ENCODE measurements at regions not wholly inside any gene's neighbourhood (a gene's known extent, or its start where the extent isn't known, plus 50 kb on each side); places are given as distances from the start of the nearest gene placed in this dataset.

GRCh38 chr5:2251298-2251697 lies 368.6 kb upstream of the IRX4 start (continued):
- no peak for TF ChIP-seq ZNF462 (CRISPR knock-in tag; IDR thresholded peaks at IDR 0.05)
- no peak for TF ChIP-seq ZNF114 (CRISPR knock-in tag; IDR thresholded peaks at IDR 0.05)

GRCh38 chr5:2250365-2250950 lies 367.7 kb upstream of the IRX4 start:
- Histone ChIP-seq H3K36me3 (ENCODE audit: insufficient read depth) (no peaks in the 10 kb centered on the region), H4K20me1 (replicated peaks; ENCODE audit: insufficient read depth) (no peaks in the 10 kb centered on the region), H3K4me3 (no peak overlapping the region), H3K79me2 (replicated peaks; ENCODE audit: insufficient read depth) (no peaks in the 10 kb centered on the region), H3K27ac (ENCODE audit: low read depth) (no peak overlapping the region), H3K27me3 (ENCODE audit: insufficient read depth) (no peaks in the 10 kb centered on the region), H2AFZ (no peak overlapping the region), H3K9me2 (ENCODE audit: insufficient read depth) (no peaks in the 10 kb centered on the region), H3K4me1 (ENCODE audit: insufficient read depth) (no peaks in the 10 kb centered on the region), H3K4me2 (no peak overlapping the region), H3F3A (replicated peaks; ENCODE audit: low read depth) (no peaks in the 10 kb centered on the region)
- no peak for TF ChIP-seq JUNB (IDR thresholded peaks at IDR 0.05; ENCODE audit: unreplicated experiment)
- H3K27ac Mint-ChIP-seq = no peak overlapping the region
- ATAC-seq (no peak), DNase-seq (ENCODE audit: low spot score) (no peak)
- peaks cover 7% of the 10 kb centered on the region for H3K4me1 Mint-ChIP-seq
- H3K27me3 Mint-ChIP-seq (ENCODE audit: insufficient read depth, low read depth, poor library complexity) = peaks cover 4% of the 10 kb centered on the region
- no peaks in the 10 kb centered on the region for H3K36me3 Mint-ChIP-seq (ENCODE audit: low read depth)
- no peak overlapping the region for H3K4me3 Mint-ChIP-seq
- peaks cover 17% of the 10 kb centered on the region; the same call in 2 of the 3 replicates for H3K9me3 Mint-ChIP-seq

GRCh38 chr5:2249442-2249841 lies 366.7 kb upstream of the IRX4 start:
- H3K27me3 ChIP-seq (ENCODE audit: insufficient read depth) = no peaks in the 10 kb centered on the region
- no peaks in the 10 kb centered on the region for H3K36me3 ChIP-seq (ENCODE audit: insufficient read depth)
- Mint-ChIP-seq H3K4me3 (no peak overlapping the region), H3K27ac (no peak overlapping the region), H3K9me3 (peaks cover 20% of the 10 kb centered on the region; the same call in 2 of the 3 replicates), H3K4me1 (peaks cover 7% of the 10 kb centered on the region), H3K27me3 (ENCODE audit: insufficient read depth, low read depth, poor library complexity) (peaks cover 4% of the 10 kb centered on the region), H3K36me3 (ENCODE audit: low read depth) (no peaks in the 10 kb centered on the region)
- H3K4me3 ChIP-seq = no peak overlapping the region
- no peaks in the 10 kb centered on the region for H3K79me2 ChIP-seq (replicated peaks; ENCODE audit: insufficient read depth)
- H2AFZ ChIP-seq = no peak overlapping the region
- ATAC-seq = no peak
- H3K27ac ChIP-seq (ENCODE audit: low read depth) = no peak overlapping the region
- no peaks in the 10 kb centered on the region for H3K9me2 ChIP-seq (ENCODE audit: insufficient read depth)
- DNase-seq (ENCODE audit: low spot score) = no peak
- no peaks in the 10 kb centered on the region for H3K4me1 ChIP-seq (ENCODE audit: insufficient read depth)
- H3F3A ChIP-seq (replicated peaks; ENCODE audit: low read depth) = no peaks in the 10 kb centered on the region
- H3K4me2 ChIP-seq = no peak overlapping the region
- H4K20me1 ChIP-seq (replicated peaks; ENCODE audit: insufficient read depth) = no peaks in the 10 kb centered on the region
- TF ChIP-seq ETS1 (IDR thresholded peaks at IDR 0.05) (no peak), REST (IDR thresholded peaks at IDR 0.05; ENCODE audit: unreplicated experiment) (no peak), POLR2AphosphoS5 (IDR thresholded peaks at IDR 0.05; ENCODE audit: low read depth) (no peak), CREB1 (CRISPR knock-in tag; IDR thresholded peaks at IDR 0.05; ENCODE audit: low read depth) (no peak), ZNF114 (CRISPR knock-in tag; IDR thresholded peaks at IDR 0.05) (no peak), EZH2phosphoT487 (IDR thresholded peaks at IDR 0.05; ENCODE audit: unreplicated experiment) (no peak), STAT1 (IDR thresholded peaks at IDR 0.05; ENCODE audit: unreplicated experiment) (no peak), NANOG (IDR thresholded peaks at IDR 0.05; ENCODE audit: borderline replicate concordance) (no peak)

Data from GM23338 (cell line).